AG10803 (cell line): ENCODE measurements at regions not wholly inside any gene's neighbourhood (a gene's known extent, or its start where the extent isn't known, plus 50 kb on each side); places are given as distances from the start of the nearest gene placed in this dataset.
A peak's percentile ranks its signal among the peaks of the same experiment; 100 is the strongest.

Source experiments
- DNase-seq: peaks from one replicate; pipeline ENCODE4 v3.0.0; 2010; ENCODE audit warnings: low read depth
- H3K4me3 ChIP-seq: 2 replicates; pipeline ENCODE4 v1.5.1; 2011; ENCODE audit warnings: mild to moderate bottlenecking, low read length, control low read depth
- CTCF ChIP-seq: conservative IDR thresholded peaks from 2 replicates; pipeline ENCODE4 v1.5.1; 2011; ENCODE audit warnings: mild to moderate bottlenecking, low read length, control low read depth, inconsistent platforms

- no peak for DNase-seq
- H3K4me3 ChIP-seq = no peak overlapping the region
- no peak for TF ChIP-seq CTCF
Observed at GRCh38 chr7:7114575-7115291, 67.6 kb upstream of the C1GALT1 start.

- no peak overlapping the region for H3K4me3 ChIP-seq
- no peak for TF ChIP-seq CTCF
- DNase-seq = no peak
Observed at GRCh38 chr7:7117935-7118586, 64.3 kb upstream of the C1GALT1 start.

- TF ChIP-seq CTCF = no peak
- H3K4me3 ChIP-seq = no peak overlapping the region
- DNase-seq = no peak
Observed at GRCh38 chr7:7118822-7119221, 63.5 kb upstream of the C1GALT1 start.

- no peak for TF ChIP-seq CTCF
- no peak for DNase-seq
- H3K4me3 ChIP-seq = no peak overlapping the region
Observed at GRCh38 chr7:7119729-7120128, 62.6 kb upstream of the C1GALT1 start.

GRCh38 chr7:7122033-7122478 lies 60.3 kb upstream of the C1GALT1 start:
- peak; percentile 86 for DNase-seq
- TF ChIP-seq CTCF = no peak
- H3K4me3 ChIP-seq = no peak overlapping the region

- no peak overlapping the region for H3K4me3 ChIP-seq
- no peak for TF ChIP-seq CTCF
- peak; percentile 98 for DNase-seq
Observed at GRCh38 chr7:7122701-7123281, 59.6 kb upstream of the C1GALT1 start.

- H3K4me3 ChIP-seq = no peak overlapping the region
- DNase-seq = peak; percentile 36
- TF ChIP-seq CTCF = no peak
Observed at GRCh38 chr7:7125963-7126362, 56.4 kb upstream of the C1GALT1 start.
